Stomach (tissue), 4 donors: ENCODE measurements at regions not wholly inside any gene's neighbourhood (a gene's known extent, or its start where the extent isn't known, plus 50 kb on each side); places are given as distances from the start of the nearest gene placed in this dataset.

Experiments
- EP300 ChIP-seq: sonication (generic); formaldehyde crosslinking; IDR thresholded peaks from one replicate; pipeline ENCODE4 v1.6.1; 2017; ENCODE audit warnings: antibody characterized with exemption
- POLR2A ChIP-seq, 4 donors: fragments of 450-650 bp; IDR thresholded peaks; one replicate each; pipeline ENCODE4 v1.6.1; 2016; ENCODE audit warnings: antibody characterized with exemption in 4 of 4, control low read depth in 2 of 4, mild to moderate bottlenecking in 1 of 4, moderate library complexity in 1 of 4

- TF ChIP-seq EP300 (no peak), POLR2A (IDR thresholded peaks at IDR 0.05) (no peak)
These were observed 666.4 kb upstream of the CPEB2 start for GRCh38 chr4:14335872-14336271.
